GM21576 (cell line): ENCODE measurements at regions not wholly inside any gene's neighbourhood (a gene's known extent, or its start where the extent isn't known, plus 50 kb on each side); places are given as distances from the start of the nearest gene placed in this dataset.
"Not testable (repeated sequence)": the region's sequence is repeated elsewhere in the genome, so short reads cannot be mapped to it uniquely, and the experiment has no call there.

ENCODE experiments used
- ATAC-seq: cut with Tn5 transposase; IDR thresholded peaks from one replicate; pipeline ENCODE4 v1.9.1; 2021; ENCODE audit warnings: mild to moderate bottlenecking, moderate library complexity; ENCODE audit not compliant: unreplicated experiment

DNA sequence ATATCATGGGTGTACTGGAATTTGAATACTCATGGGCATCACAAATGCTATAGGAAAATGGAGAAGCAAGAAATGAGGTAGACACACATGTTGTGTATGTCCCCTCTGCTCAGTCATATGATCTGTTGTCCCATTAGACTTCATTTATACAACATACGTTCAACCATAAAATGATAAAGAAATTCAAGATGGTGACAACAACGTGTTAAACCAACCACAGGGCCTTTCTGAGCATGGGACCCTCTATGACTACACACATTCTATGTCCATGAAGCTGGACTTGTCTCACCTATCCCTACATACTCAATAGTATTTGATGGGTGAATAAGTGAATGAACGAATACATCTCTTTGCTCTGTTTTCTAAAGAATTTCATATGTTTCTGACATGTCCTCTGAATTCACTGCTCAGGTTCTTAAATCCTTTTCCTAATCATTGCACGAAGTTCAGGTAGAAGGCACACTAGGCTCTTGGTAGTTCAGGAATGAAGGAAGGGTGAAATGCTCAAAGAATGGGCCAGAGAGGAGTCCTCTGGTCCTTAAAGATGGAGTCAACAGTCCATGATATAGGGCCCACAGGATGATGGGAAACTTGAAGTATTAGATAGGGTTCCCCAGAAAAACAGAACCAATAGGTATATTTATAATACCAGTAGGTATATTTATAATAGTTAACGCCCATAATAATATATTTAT lies 105.7 kb upstream of the PPM1H start:
- ATAC-seq, result no peak

DNA sequence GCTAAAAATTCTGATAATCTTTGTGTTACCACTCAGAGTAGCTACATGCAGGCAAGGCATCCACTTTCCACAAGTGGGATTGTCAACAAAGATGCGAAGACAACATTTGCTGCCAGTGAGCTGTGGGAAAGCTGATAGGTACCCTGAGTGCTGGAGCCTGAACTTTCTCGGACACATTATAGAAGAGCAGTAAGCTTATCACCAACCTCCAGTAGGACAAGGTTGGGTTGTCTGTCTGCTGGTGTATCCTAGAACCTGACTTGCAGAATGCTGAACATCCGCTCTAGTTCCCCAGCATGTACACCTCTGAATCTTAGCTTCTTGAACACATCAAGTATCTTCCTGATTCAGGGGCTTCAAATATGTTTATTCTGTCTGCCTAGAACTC lies 103.8 kb upstream of the PPM1H start:
- no peak for ATAC-seq

DNA sequence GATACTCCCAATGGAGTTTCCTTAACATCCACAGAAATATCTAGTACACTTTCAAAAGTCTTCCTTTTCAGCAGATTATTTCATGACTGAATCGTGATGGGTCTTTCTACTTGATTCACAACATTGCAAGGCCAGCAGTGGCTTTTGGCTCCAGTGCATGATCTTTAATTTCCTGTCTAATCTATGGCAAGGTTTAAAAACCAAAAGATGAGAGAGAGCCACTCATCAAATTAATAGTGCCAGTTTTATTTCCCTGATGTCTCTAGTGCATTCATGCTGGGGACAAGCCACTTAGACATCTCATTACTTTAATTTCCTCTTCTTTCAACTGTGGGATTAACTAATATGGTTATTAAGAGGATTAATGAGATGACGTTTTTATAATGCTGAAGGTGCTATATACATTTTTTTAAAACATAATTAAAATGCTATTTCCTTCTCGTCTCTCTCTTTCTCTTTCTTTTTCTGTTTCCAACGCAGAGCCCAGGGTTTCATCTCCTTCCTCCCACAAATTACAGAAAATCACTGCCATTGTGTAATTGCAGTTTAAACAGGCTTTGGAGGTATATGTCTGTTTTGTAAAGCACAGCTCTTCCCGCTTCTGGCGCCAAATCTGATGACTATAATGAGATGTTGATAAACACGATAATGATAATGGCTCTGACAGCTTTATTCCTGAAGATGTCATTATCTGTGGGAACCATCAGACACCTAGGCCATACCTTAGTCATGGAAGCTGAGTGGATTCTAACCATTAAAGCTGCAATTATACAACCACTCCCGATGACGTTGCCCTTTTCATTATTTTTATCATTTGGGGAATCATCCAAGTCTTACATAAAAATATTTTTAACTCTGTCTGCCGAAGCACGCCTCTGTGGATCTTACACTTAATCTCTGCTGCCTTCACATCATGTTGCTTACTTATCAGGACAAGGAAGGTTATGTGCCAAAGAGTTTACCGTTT lies 103.1 kb upstream of the PPM1H start:
- ATAC-seq, result no peak

DNA sequence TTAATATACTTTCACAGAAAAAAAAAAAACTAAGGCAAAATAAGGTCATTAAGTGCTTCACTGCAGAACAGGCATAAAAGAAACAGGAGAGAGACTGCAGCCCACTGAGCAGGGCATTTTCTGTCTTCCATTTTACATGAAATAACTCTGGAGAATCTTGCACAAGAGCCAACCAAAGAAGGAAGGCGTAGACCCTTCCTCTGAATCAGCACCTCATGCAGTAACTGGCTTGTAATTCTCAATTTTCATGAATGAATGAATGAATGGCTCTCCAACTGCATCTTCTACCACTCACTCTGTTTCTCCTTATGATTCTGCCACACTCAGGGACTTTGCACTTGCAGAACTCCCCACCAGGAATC lies 102.0 kb upstream of the PPM1H start:
- no peak for ATAC-seq

DNA sequence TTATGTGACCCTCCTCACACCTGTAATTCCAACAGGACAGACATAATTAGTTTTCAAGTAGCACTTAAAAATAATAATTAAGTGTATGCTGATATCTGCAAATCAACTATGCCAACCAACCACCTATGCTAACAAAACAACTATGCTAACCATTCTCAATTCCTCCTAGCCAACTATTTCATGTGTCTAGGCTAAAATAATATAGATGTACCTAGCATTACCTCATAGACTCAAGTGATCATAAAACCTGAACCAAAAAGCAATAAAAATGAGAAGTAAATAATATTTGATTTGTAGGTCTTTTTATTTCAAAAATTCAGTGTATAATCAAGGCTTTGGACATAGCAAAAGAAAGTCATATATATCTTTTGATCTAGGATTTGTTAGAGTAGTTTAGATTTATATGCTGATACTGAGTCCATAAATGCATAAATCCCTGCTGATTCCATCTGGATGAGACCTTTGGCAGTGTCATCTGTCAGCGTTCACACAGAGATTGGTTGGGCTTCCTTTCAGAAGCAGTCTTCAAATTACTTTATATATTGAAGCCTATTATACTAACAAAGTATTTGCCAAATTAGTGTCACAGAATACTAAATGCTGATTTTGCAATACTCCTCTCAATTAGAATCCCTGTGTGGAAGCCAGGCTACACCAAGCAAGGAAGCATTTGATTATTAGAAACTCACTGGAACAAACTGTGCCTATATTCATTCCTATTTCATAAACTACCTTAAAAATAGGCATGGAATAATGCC lies 101.4 kb upstream of the PPM1H start:
- no peak for ATAC-seq

DNA sequence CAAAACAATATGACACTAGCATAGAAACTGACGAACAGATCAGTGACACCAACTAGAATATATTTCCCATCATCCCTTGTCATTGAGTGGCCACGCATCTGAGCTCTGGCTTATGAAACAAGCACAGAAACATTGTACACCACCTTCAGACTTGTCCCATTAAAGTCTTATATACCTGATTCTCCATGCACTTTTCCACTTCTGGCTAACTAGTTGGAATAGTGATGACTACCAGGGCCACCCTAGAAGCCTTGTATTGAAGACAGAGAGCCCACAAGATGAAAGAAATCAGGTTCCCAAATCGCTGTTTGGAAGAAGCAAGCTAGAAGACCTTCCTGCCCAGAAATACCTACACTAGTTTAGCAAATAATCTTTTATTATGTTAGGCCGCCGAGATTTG lies 99.7 kb upstream of the PPM1H start:
- ATAC-seq, result no peak

DNA sequence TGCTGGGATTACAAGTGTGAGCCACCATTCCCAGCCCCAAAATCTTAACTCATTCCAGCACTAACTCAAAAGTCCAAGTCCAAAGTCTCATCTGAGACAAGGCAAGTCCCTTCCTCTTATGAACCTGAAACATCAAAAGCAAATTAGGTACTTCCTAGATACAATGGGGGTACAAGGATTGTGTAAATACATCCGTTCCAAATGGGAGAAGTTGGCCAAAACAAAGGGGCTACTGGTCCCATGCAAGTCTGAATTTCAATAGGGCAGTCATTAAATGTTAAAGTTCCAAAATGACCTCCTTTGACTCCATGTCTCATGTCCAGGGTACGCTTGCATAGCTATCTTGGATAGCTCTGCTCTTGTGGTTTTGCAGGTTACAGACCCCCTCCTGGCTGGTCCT lies 94.7 kb upstream of the PPM1H start:
- no peak for ATAC-seq

DNA sequence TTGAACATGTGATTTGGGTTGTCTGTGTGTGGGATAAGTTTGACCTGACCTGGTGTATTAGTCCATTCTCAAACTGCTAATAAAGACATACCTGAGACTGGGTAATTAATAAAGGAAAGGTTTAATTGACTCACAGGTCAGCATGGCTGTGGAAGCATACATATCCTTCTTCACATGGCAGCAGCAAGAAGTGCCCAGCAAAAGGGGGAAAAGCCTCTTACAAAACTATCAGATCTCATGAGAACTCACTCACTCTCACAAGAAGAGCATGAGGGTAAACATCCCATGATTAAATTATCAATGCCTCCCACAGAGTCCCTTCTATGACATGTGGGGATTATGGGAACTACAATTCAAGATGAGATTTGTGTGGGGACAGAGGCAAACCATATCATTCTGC lies 94.0 kb upstream of the PPM1H start:
- ATAC-seq, result no peak

DNA sequence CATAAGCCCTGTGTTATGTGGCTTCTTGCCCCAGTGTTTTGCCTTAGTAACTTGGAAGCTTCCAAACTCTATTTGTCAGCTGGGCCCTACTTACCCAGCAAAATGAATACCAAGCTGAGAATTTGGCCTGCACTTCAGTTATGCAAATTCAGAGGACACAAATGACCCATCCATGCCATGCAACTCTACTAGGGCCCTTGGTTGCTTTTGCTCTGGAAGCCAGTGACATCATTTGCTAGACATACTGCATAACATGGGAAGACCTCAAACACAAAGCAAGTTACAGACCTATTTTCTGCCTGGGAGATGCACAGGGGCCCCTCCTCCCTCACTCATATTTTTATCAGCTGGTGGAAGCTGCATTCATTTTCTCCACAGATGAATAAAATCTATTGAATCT lies 90.2 kb upstream of the PPM1H start:
- ATAC-seq, result no peak

DNA sequence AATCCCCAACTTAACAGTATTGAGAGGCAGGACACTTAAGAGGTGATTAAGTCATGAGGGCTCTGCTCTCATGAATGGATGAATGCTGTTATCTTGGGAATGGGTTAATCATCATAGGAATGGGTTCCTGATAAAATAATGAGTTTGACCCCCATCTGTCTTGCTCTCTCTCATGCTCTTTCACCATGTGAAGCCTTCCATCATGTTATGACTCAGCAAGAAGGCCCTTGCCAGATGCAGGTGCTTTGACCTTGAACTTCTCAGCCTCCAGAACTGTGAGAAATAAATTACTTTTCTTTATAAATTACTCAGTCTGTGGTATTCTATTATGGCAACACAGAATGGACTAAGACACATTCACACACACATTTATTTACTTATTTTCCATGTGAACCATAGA lies 89.0 kb upstream of the PPM1H start:
- ATAC-seq, result no peak

DNA sequence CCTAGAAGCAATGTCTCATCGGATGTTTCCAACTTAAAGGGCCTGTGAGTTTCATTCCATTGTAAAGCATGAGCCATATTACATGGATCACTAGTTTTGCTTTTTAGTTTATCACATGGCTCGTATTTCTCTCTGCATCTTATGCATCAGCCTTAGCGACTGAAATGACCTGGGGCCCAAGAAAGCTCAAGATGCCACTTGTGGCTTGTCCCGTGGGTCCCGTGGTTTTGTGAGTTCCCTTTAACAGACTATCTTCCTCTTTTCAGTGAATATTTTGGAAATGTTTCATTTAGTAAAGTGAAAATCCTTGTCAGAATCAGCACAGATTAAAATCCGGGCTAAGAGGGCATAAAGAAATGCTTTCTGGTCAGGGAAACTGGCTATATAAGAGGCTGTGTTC lies 86.2 kb upstream of the PPM1H start:
- no peak for ATAC-seq

DNA sequence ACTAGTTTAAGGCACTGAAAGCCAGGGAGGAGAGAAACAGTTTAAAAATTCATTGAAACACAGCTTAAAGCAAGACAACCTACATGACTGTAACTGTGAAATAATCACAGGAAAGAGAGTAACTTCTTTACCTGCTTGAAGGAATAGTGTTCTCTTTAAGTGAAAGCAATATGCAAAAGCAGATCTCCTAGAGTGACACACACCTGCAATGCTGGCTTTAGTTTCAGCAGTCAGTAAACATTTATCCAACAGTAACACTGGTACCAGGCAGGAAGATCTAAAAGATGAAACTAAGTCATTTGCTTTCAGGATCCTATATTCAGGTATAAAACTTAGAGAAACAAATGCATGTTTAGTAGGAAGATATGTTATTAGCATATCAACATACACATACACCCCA lies 85.3 kb upstream of the PPM1H start:
- no peak for ATAC-seq

DNA sequence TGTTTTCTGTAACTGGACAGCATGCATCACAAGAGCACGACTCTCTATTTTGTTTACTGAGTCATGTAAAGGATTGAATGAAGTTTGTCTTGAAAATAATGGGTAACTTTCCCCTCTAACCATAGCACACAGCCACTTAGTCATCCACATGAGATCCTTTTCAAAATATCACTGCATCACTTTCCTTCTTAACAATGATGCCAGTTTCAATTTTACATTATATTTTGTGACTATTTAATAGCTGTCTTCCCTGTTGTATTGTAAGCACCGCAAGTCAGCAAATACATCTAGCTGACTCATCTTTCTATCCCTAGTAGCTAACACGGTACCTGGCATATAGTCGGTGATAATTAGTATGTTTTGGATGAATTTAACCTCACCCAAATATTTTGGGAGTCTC lies 83.3 kb upstream of the PPM1H start:
- no peak for ATAC-seq

DNA sequence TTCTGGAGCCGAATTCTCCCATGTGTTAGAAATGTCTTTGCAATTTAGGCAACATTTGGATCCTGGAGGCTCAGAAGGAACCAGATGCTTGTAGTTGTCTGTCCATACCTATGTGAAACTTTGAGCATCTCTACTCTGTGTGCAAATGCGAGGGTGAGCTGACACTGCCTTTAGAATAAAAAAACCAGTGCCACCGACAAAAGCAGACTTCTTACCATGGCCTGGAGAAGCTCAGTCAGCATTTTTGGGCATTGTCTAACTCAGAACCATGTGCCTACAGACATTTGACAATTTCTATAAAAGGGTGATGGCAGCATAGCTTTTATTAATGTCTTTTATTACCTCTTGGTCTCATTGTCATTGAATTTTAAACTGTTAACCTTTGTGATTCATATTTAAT lies 78.4 kb upstream of the PPM1H start:
- ATAC-seq, result no peak

DNA sequence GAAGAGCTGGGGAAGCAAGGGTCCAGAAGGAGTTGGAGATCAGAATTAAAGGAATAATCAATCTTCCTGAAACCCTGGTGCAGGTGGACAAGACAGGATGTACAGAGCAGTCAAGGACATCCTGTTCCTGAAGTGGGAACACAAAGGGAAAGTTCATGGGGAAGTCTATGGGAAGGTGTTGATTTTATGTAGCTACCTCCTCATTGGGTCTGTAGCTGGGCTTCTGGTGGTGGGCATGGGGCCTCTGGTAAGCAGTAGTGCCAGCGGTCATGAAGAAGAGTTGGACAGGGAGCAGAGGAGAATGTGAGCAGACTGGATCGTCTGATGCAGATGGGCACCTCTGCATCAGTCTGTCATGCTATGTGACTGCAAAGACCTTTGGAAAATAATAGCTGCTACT lies 75.7 kb upstream of the PPM1H start:
- no peak for ATAC-seq

DNA sequence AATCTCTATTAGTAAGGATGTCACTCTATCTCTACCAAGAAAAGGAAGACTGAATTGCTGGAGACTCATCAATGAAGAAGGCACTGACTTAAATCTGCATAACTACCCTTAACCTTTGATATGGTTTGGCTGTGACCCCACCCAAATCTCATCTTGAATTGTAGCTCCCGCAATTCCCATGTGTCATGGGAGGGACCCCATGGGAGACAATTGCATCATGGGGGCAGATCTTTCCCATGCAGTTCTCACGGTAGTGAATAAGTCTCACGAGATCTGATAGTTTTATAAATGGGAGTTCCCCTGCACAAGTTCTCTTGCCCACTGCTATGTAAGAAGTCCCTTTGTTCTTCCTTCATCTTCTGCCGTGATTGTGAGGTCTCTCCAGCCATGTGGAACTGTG lies 73.4 kb upstream of the PPM1H start:
- no peak for ATAC-seq

DNA sequence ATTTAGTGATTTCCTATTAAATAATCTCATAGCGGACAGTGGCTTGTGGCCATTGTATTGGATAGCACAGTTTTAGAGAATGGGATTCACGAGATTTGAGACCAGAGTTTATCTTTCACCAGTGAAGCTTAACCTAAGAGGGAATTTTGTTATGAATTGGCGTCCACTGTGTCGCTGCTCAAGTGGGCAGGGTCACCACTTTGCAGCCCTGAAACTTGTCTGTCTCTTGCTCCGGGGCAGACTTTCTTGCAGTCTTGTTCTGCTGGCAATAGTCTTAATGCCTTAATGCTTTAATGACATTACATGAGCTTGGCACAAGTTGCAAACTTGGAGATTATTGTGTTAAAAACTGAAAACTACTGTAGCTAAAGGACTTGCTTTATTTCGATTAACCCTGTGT lies 72.8 kb upstream of the PPM1H start:
- no peak for ATAC-seq

DNA sequence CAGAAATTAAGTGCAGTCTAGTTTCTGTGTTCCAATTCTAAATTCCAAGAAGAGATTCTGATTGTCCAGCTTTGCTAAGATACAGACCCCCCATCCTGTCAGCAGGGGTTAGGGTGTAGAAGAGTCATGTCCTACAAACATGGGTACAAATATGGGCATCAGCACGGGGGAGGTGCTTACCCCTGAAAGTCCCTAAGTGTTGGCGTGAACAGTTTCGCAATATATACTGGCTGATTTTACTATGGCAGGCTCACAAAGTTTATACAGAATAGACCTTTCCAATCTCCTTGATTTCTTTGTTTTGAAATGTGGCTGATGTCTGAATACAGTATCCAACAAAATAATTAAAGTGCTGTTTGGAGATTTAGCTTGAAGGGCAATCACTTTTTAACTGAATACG lies 71.6 kb upstream of the PPM1H start:
- no peak for ATAC-seq

DNA sequence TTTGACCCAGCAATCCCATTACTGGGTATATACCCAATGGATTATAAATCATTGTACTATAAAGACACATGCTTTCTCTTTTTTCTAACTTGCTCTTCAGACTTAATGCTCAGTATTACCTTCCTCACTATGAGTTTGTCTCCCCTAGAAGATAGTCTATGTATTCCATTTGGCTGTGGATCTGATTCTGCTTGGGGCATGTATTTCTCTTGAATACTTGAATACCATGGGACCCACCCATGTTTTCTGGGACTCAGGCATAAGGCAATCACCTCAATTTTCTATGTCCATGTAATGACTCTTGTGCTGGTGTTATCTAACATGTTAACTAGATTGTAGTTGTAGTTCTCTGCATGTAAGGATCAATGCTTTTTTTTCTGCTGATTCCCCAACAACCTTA lies 70.4 kb upstream of the PPM1H start:
- ATAC-seq, result no peak

DNA sequence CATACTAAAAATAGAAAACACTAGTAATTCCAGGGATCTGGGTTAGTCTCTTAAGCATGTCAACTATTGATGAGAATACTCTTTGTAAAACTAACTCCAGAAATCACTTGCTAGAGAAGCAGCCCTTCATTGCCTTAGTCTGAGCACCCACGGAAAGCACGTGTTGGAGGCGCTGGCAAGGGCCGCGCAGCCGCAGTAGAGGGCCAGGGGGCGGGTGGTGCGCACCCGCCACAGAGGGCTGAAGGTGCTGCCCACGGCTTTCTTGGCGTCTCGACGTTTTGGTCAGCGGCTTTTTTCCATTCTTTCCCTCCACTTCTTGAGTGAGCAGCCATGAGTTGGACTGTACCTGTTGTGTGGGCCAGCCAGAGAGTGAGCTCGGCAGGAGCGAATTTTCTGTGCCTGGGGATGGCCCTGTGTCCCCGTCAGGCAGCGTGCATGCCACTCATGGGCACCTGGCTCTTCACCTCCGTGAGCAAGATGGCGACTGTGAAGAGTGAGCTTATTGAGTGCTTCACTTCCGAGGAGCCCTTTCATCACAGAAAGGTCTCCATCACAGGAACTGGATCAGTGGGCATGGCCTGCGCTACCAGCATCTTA lies 68.4 kb upstream of the PPM1H start:
- no peak for ATAC-seq

DNA sequence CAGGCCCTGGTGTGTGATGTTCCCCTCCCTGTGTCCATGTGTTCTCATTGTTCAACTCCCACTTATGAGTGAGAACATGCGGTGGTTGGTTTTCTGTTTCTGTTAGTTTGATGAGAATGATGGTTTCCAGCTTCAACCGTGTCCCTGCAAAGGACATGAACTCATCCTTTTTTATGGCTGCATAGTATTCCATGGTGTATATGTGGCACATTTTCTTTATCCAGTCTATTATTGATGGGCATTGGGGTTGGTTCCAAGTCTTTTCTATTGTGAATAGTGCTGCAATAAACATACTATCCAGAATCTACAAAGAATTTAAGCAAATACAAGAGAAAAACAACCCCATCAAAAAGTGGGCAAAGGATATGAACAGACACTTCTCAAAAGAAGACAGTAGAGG lies 67.1 kb upstream of the PPM1H start:
- ATAC-seq, result not testable (repeated sequence)
